Testis (tissue), 2 donors: ENCODE measurements at regions not wholly inside any gene's neighbourhood (a gene's known extent, or its start where the extent isn't known, plus 50 kb on each side); places are given as distances from the start of the nearest gene placed in this dataset.

Experiments
- CTCF ChIP-seq, 3 experiments: fragments of 450-650 bp in 2 of 3; fragments of 200-600 bp in 1 of 3; sonication (generic) in 1 of 3; IDR thresholded peaks; one replicate each; pipeline ENCODE4 v1.5.1; 2016 to 2019; ENCODE audit warnings: antibody characterized with exemption in 3 of 3, mild to moderate bottlenecking in 2 of 3, moderate library complexity in 1 of 3
- POLR2A ChIP-seq: fragments of 450-650 bp; IDR thresholded peaks from one replicate; pipeline ENCODE4 v1.6.1; 2017; ENCODE audit warnings: antibody characterized with exemption, mild to moderate bottlenecking, moderate library complexity

- TF ChIP-seq CTCF (IDR thresholded peaks at IDR 0.05) (no peak), POLR2A (no peak)
These were observed 970.9 kb downstream of the TBC1D32 start for GRCh38 chr6:120363429-120363828.
